Muscle of leg (tissue), 3 donors: ENCODE measurements at regions not wholly inside any gene's neighbourhood (a gene's known extent, or its start where the extent isn't known, plus 50 kb on each side); places are given as distances from the start of the nearest gene placed in this dataset.
"Not testable (repeated sequence)": the region's sequence is repeated elsewhere in the genome, so short reads cannot be mapped to it uniquely, and the experiment has no call there.

Experiments
- DNase-seq: peaks from one replicate; pipeline ENCODE4 v3.0.0; 2013
- H3K27ac ChIP-seq: one replicate; pipeline ENCODE4 v1.5.1; 2013; ENCODE audit warnings: mild to moderate bottlenecking, low read length, control low read depth
- H3K27me3 ChIP-seq: one replicate; pipeline ENCODE4 v1.6.1; 2013; ENCODE audit warnings: low read length; ENCODE audit not compliant: control insufficient read depth, insufficient read depth
- H3K36me3 ChIP-seq: one replicate; pipeline ENCODE4 v1.6.1; 2013; ENCODE audit warnings: low read length; ENCODE audit not compliant: control insufficient read depth, insufficient read depth
- H3K4me1 ChIP-seq: one replicate; pipeline ENCODE4 v1.6.1; 2013; ENCODE audit warnings: low read length; ENCODE audit not compliant: control insufficient read depth, insufficient read depth
- H3K4me3 ChIP-seq: one replicate; pipeline ENCODE4 v1.5.1; 2013; ENCODE audit warnings: low read length, control low read depth
- H3K9me3 ChIP-seq: replicated peaks from 2 replicates; pipeline ENCODE4 v1.6.1; 2013; ENCODE audit warnings: low read depth, low read length; ENCODE audit not compliant: control insufficient read depth
- WGBS: methylation state at CpG from one replicate; pipeline ENCODE4 v1.1.5; 2013; ENCODE audit warnings: missing lambda C conversion rate; ENCODE audit not compliant: insufficient coverage; 5-methylcytosine and 5-hydroxymethylcytosine counted together

- H3K27me3 ChIP-seq: no peaks in the 10 kb centered on the region
- H3K27ac ChIP-seq: no peak overlapping the region
- no peaks in the 10 kb centered on the region for H3K9me3 ChIP-seq
- H3K4me1 ChIP-seq: no peaks in the 10 kb centered on the region
- WGBS: no CpG with 5 or more reads among the region's 1 CpG
- DNase-seq: no peak
- H3K36me3 ChIP-seq: no peaks in the 10 kb centered on the region
- H3K4me3 ChIP-seq: no peak overlapping the region
Measured at GRCh38 chr7:123265853-123266252, 66.1 kb upstream of the SLC13A1 start.

DNA sequence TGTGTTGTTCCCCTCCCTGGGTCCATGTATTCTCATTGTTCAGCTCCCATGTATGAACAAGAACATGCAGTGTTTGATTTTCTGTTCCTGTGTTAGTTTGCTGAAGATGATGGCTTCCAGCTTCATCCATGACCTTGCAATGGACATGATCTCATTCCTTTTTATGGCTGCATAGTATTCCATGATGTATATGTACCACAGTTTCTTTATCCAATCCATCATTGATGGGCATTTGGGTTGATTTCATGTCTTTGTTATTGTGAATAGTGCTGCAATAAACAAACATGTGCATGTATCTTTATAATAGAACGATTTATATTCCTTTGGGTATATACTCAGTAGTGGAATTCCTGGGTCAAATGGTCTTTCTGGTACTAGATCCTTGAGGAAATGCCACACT lies 65.1 kb upstream of the SLC13A1 start:
- not testable (repeated sequence) for DNase-seq, H3K27ac ChIP-seq, H3K36me3 ChIP-seq, H3K4me3 ChIP-seq, H3K4me1 ChIP-seq, H3K9me3 ChIP-seq, H3K27me3 ChIP-seq
- WGBS: no CpG with 5 or more reads among the region's 1 CpG

GRCh38 chr7:123260428-123260960 lies 60.7 kb upstream of the SLC13A1 start:
- Histone ChIP-seq H3K4me3 (no peak overlapping the region), H3K27ac (no peak overlapping the region), H3K27me3 (no peaks in the 10 kb centered on the region), H3K36me3 (no peaks in the 10 kb centered on the region), H3K4me1 (no peaks in the 10 kb centered on the region), H3K9me3 (no peaks in the 10 kb centered on the region)
- WGBS: 40% methylated on average over 1 of the region's 1 CpG
- no peak for DNase-seq

GRCh38 chr7:123259759-123260158 lies 60.0 kb upstream of the SLC13A1 start:
- no peak overlapping the region for H3K4me3 ChIP-seq
- no peaks in the 10 kb centered on the region for H3K9me3 ChIP-seq
- no peak for DNase-seq
- no peak overlapping the region for H3K27ac ChIP-seq
- WGBS: no CpG with 5 or more reads among the region's 2 CpGs
- H3K27me3 ChIP-seq: no peaks in the 10 kb centered on the region
- no peaks in the 10 kb centered on the region for H3K36me3 ChIP-seq
- H3K4me1 ChIP-seq: no peaks in the 10 kb centered on the region
